ENCODE measurements at regions not wholly inside any gene's neighbourhood (a gene's known extent, or its start where the extent isn't known, plus 50 kb on each side); places are given as distances from the start of the nearest gene placed in this dataset.

GRCh38 chr13:60655256-60655655, 258.2 kb downstream of the TDRD3 start:
- ATAC-seq, result no peak
- TF ChIP-seq CTCF (IDR thresholded peaks at IDR 0.05), result no peak
- H3K4me3 ChIP-seq (ENCODE audit: low read length), result no peak overlapping the region
- no peaks in the 10 kb centered on the region for H3K4me1 ChIP-seq (ENCODE audit: control insufficient read depth, insufficient read depth, low read length)
- no peak for DNase-seq
- no peaks in the 10 kb centered on the region for H3K9me3 ChIP-seq (ENCODE audit: control insufficient read depth, insufficient read depth, low read length)
- Mint-ChIP-seq H3K9me3 (peaks cover 12% of the 10 kb centered on the region in 2 donors), H3K27ac (no peak overlapping the region), H3K36me3 (no peaks in the 10 kb centered on the region), H3K4me3 (no peak overlapping the region), H3K4me1 (no peaks in the 10 kb centered on the region), H3K27me3 (ENCODE audit: low read depth in 2 of 2) (no peaks in the 10 kb centered on the region)
- H3K27ac ChIP-seq (ENCODE audit: low read length), result no peak overlapping the region
- 80% methylated on average over 2 of the region's 4 CpGs for WGBS (ENCODE audit: insufficient coverage)
- H3K27me3 ChIP-seq (ENCODE audit: control insufficient read depth, insufficient read depth, low read length), result no peaks in the 10 kb centered on the region
- H3K36me3 ChIP-seq (ENCODE audit: control insufficient read depth, insufficient read depth, low read length), result no peaks in the 10 kb centered on the region
- intact Hi-C loops (cut with micrococcal nuclease), result no loop called here

- no peak overlapping the region for H3K27ac ChIP-seq (ENCODE audit: low read length)
- Mint-ChIP-seq H3K36me3 (no peaks in the 10 kb centered on the region), H3K4me1 (no peaks in the 10 kb centered on the region), H3K4me3 (no peak overlapping the region), H3K9me3 (peaks cover 10% of the 10 kb centered on the region in 2 donors), H3K27me3 (ENCODE audit: low read depth in 2 of 2) (no peaks in the 10 kb centered on the region), H3K27ac (no peak overlapping the region)
- TF ChIP-seq CTCF (IDR thresholded peaks at IDR 0.05), result no peak
- H3K36me3 ChIP-seq (ENCODE audit: control insufficient read depth, insufficient read depth, low read length), result no peaks in the 10 kb centered on the region
- no peaks in the 10 kb centered on the region for H3K9me3 ChIP-seq (ENCODE audit: control insufficient read depth, insufficient read depth, low read length)
- H3K27me3 ChIP-seq (ENCODE audit: control insufficient read depth, insufficient read depth, low read length), result no peaks in the 10 kb centered on the region
- 36% methylated on average over 1 of the region's 1 CpG for WGBS (ENCODE audit: insufficient coverage)
- DNase-seq (no peak), ATAC-seq (no peak)
- H3K4me1 ChIP-seq (ENCODE audit: control insufficient read depth, insufficient read depth, low read length), result no peaks in the 10 kb centered on the region
- intact Hi-C loops (cut with micrococcal nuclease), result no loop called here
- no peak overlapping the region for H3K4me3 ChIP-seq (ENCODE audit: low read length)
These were observed 257.4 kb downstream of the TDRD3 start for GRCh38 chr13:60654415-60654814.

DNA sequence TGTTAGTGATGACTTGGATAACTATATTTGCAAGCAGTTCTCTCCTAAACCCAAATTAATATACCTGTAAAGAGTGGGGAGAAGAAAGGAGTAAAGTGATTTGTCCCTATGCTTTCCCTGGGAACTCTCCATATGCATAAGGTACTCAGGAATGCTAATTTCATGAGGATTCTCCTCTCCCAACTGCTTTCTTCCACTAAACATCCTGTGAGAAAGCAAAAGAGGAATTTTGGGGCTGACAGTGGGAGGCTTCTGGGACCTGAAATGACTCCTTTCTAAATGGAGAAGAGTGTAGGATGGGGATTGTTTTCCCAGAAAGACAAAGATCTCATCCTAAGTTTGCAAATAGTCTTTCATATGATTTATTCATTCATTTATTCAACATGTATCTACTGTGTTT, 250.5 kb downstream of the TDRD3 start:
- Histone ChIP-seq H3K9me3 (ENCODE audit: control insufficient read depth, insufficient read depth, low read length) (no peaks in the 10 kb centered on the region), H3K27me3 (ENCODE audit: control insufficient read depth, insufficient read depth, low read length) (no peaks in the 10 kb centered on the region), H3K4me1 (ENCODE audit: control insufficient read depth, insufficient read depth, low read length) (no peaks in the 10 kb centered on the region), H3K36me3 (ENCODE audit: control insufficient read depth, insufficient read depth, low read length) (no peaks in the 10 kb centered on the region), H3K4me3 (ENCODE audit: low read length) (no peak overlapping the region), H3K27ac (ENCODE audit: low read length) (no peak overlapping the region)
- Mint-ChIP-seq H3K9me3 (peaks cover 7 to 8% of the 10 kb centered on the region in 2 donors), H3K27ac (no peak overlapping the region), H3K36me3 (no peaks in the 10 kb centered on the region), H3K27me3 (ENCODE audit: low read depth in 2 of 2) (no peaks in the 10 kb centered on the region), H3K4me1 (no peaks in the 10 kb centered on the region), H3K4me3 (no peak overlapping the region)
- intact Hi-C loops (cut with micrococcal nuclease), result no loop called here
- TF ChIP-seq CTCF (IDR thresholded peaks at IDR 0.05), result no peak
- ATAC-seq (no peak), DNase-seq (no peak)

- H3K27me3 Mint-ChIP-seq (ENCODE audit: low read depth in 2 of 2), result no peaks in the 10 kb centered on the region
- Histone ChIP-seq H3K36me3 (ENCODE audit: control insufficient read depth, insufficient read depth, low read length) (no peaks in the 10 kb centered on the region), H3K9me3 (ENCODE audit: control insufficient read depth, insufficient read depth, low read length) (no peaks in the 10 kb centered on the region), H3K4me1 (ENCODE audit: control insufficient read depth, insufficient read depth, low read length) (no peaks in the 10 kb centered on the region), H3K27me3 (ENCODE audit: control insufficient read depth, insufficient read depth, low read length) (no peaks in the 10 kb centered on the region), H3K4me3 (ENCODE audit: low read length) (no peak overlapping the region), H3K27ac (ENCODE audit: low read length) (no peak overlapping the region)
- H3K4me3 Mint-ChIP-seq, result no peak overlapping the region
- 76% methylated on average over 3 of the region's 3 CpGs for WGBS (ENCODE audit: insufficient coverage)
- peaks cover 8 to 9% of the 10 kb centered on the region in 2 donors for H3K9me3 Mint-ChIP-seq
- no peaks in the 10 kb centered on the region for H3K4me1 Mint-ChIP-seq
- DNase-seq (no peak), ATAC-seq (no peak)
- no peak overlapping the region for H3K27ac Mint-ChIP-seq
- TF ChIP-seq CTCF (IDR thresholded peaks at IDR 0.05), result no peak
- intact Hi-C loops (cut with micrococcal nuclease), result no loop called here
- no peaks in the 10 kb centered on the region for H3K36me3 Mint-ChIP-seq
These were observed 249.6 kb downstream of the TDRD3 start for GRCh38 chr13:60646620-60647019.

All from natural killer cell (primary cell).